PFSK-1 (cell line): ENCODE measurements at regions not wholly inside any gene's neighbourhood (a gene's known extent, or its start where the extent isn't known, plus 50 kb on each side); places are given as distances from the start of the nearest gene placed in this dataset.

Source experiments
- FOXP2 ChIP-seq: optimal IDR thresholded peaks from 2 replicates; pipeline ENCODE3; 2011; ENCODE audit warnings: borderline replicate concordance, control low read depth, inconsistent platforms; ENCODE audit not compliant: insufficient read depth; ENCODE audit errors: extremely low read length, extremely low read depth
- POLR2AphosphoS5 ChIP-seq: IDR thresholded peaks from 2 replicates; pipeline ENCODE4 v1.6.1; 2012; ENCODE audit warnings: low read depth, mild to moderate bottlenecking, control low read depth, low read length, moderate library complexity
- TAF1 ChIP-seq: IDR thresholded peaks from 2 replicates; pipeline ENCODE4 v1.6.1; 2012; ENCODE audit warnings: low read length, control low read depth, borderline replicate concordance; ENCODE audit not compliant: insufficient read depth
- TF ChIP-seq, protein P1 (sequence below), 2 experiments: IDR thresholded peaks; 2 replicates each; pipeline versions ENCODE4 v1.6.1 to v1.8.0; 2011 to 2012; ENCODE audit warnings: low read depth in 2 of 2, low read length in 2 of 2, control low read depth in 1 of 2, inconsistent platforms in 1 of 2, mild to moderate bottlenecking in 1 of 2, moderate library complexity in 1 of 2; ENCODE audit not compliant: insufficient read depth in 1 of 2

DNA sequence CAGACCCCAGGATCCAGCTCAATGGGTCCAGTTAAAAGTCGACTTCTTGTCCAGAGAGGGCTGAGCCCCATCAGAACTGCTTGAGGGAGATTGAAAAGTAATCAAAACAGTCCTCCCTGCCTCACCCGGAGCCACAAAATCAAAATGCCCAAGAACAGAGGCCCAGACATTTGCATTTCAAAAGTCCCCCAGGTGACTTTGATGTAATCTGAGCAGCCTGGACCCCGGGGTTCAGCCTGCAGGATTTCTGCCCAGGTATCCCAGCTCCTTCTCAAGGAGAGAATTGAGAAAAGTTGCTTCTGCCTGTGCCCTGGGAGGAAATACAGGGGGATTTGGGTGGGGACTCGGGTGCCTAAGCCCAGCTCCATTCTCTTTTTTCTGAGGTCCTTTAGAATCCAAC, 1385.0 kb downstream of the TBC1D22A start:
- TF ChIP-seq POLR2AphosphoS5: no peak
- TF ChIP-seq TAF1: no peak
- TF ChIP-seq FOXP2: no peak
- TF ChIP-seq, protein P1, sequence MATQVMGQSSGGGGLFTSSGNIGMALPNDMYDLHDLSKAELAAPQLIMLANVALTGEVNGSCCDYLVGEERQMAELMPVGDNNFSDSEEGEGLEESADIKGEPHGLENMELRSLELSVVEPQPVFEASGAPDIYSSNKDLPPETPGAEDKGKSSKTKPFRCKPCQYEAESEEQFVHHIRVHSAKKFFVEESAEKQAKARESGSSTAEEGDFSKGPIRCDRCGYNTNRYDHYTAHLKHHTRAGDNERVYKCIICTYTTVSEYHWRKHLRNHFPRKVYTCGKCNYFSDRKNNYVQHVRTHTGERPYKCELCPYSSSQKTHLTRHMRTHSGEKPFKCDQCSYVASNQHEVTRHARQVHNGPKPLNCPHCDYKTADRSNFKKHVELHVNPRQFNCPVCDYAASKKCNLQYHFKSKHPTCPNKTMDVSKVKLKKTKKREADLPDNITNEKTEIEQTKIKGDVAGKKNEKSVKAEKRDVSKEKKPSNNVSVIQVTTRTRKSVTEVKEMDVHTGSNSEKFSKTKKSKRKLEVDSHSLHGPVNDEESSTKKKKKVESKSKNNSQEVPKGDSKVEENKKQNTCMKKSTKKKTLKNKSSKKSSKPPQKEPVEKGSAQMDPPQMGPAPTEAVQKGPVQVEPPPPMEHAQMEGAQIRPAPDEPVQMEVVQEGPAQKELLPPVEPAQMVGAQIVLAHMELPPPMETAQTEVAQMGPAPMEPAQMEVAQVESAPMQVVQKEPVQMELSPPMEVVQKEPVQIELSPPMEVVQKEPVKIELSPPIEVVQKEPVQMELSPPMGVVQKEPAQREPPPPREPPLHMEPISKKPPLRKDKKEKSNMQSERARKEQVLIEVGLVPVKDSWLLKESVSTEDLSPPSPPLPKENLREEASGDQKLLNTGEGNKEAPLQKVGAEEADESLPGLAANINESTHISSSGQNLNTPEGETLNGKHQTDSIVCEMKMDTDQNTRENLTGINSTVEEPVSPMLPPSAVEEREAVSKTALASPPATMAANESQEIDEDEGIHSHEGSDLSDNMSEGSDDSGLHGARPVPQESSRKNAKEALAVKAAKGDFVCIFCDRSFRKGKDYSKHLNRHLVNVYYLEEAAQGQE (IDR thresholded peaks at IDR 0.05; ENCODE audit: insufficient read depth in 1 of 2, low read depth in 2 of 2, low read length in 2 of 2): no peak
